LNCaP clone FGC (cell line): ENCODE measurements at regions not wholly inside any gene's neighbourhood (a gene's known extent, or its start where the extent isn't known, plus 50 kb on each side); places are given as distances from the start of the nearest gene placed in this dataset.

Experiments used
- DNase-seq: peaks from one replicate; pipeline ENCODE4 v3.0.0-alpha.2; 2011; ENCODE audit warnings: low read depth
- H3K4me3 ChIP-seq: 2 replicates; pipeline ENCODE4 v1.5.1; 2011; ENCODE audit warnings: mild to moderate bottlenecking, low read depth, low read length, control low read depth
- CTCF ChIP-seq: IDR thresholded peaks from 2 replicates; pipeline ENCODE4 v1.5.1; 2012; ENCODE audit warnings: mild to moderate bottlenecking; ENCODE audit not compliant: control insufficient read depth, insufficient read depth; ENCODE audit errors: extremely low read depth

- H3K4me3 ChIP-seq: no peak overlapping the region
- no peak for DNase-seq
- no peak for TF ChIP-seq CTCF
These were observed 118.7 kb upstream of the PUM3 start for GRCh38 chr9:2962471-2963172.

DNA sequence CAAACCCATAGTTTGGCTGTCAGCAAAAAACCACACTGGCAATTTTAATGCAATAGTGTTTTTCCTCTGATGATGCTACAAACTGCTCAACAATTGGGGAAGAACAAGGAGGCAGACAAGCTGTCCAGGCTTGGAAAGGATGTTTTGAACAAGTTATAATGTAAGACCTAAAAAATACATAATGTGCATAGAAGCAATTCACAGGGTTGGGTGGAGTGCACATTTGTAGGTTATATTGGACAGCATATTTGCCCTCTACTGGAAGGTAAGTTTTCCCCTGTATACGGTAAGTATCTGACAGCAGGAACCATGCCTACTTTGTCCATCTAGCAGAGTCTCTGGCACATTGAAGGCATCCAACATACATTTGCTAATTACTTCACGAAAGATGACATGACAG lies 114.3 kb upstream of the PUM3 start:
- DNase-seq: no peak
- TF ChIP-seq CTCF: 0 out of 2 replicates have a peak, but pooled peaks have one; percentile 7
- no peak overlapping the region for H3K4me3 ChIP-seq

DNA sequence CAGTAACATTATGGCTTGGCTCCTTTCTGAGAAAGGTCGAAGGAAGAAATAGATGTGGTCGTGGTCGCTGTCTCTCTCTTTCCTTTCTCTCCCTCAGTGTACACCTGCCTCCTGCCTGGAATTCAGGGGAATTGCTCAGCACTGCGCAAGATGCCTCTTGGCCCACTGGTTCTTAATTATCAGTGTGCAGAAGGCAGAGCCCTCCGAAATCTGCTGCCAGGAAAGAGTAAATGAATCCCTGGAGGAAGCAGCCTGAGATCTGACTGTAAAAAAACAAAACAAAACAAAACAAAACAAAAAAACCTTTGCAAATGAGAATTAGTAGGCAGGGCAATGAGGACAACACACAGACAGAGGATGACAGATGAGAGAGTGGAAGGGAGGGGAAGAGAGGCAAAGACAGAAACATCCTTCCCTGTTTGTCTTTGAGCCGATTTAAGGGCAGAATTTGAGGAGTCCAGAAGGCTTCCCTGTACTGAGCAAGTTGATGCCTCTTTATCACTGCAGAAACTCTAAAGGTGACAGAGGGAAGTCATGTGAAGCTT lies 113.8 kb upstream of the PUM3 start:
- no peak for DNase-seq
- no peak for TF ChIP-seq CTCF
- H3K4me3 ChIP-seq: no peak overlapping the region

DNA sequence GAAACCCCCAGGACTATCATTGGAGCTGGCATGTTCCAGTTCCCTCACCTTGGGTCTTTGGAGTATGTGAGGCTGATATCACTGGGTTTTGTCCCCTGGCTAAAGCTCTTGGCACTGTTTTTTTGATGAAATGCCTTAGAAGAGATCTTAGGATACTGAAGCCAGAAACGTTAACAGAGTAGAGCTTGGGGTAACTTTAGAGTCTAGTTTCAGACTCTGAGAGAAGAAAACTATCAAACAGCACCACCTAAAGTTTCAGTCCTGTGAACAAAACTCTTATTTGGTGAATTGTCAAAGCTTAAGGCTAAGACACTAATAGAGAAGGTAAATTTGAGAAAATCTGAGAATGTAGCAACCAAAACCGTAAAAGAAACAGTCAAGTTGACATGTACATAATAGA lies 111.7 kb upstream of the PUM3 start:
- no peak overlapping the region for H3K4me3 ChIP-seq
- DNase-seq: no peak
- no peak for TF ChIP-seq CTCF

GRCh38 chr9:2939368-2939767 lies 95.5 kb upstream of the PUM3 start:
- no peak for TF ChIP-seq CTCF
- no peak for DNase-seq
- H3K4me3 ChIP-seq: no peak overlapping the region

DNA sequence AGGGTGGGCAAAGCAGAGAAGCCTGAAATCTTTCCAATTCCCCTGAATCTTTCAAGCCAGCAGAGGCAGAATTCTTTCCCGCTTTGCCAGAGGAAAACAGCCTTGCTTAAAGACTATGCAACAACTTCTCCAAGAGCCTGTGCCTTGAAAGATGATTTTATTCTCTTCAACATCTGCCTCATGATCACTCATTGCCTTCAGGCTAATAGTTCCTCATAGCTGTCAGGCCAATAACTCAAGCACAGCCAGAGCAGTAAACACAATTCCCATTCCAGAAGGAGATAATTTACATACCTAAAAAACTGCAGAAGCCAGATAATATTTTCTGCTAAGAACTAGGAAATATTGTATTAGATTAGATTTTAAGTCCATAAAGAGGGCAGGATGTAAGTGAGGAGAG lies 92.3 kb upstream of the PUM3 start:
- no peak for TF ChIP-seq CTCF
- DNase-seq: no peak
- H3K4me3 ChIP-seq: no peak overlapping the region

DNA sequence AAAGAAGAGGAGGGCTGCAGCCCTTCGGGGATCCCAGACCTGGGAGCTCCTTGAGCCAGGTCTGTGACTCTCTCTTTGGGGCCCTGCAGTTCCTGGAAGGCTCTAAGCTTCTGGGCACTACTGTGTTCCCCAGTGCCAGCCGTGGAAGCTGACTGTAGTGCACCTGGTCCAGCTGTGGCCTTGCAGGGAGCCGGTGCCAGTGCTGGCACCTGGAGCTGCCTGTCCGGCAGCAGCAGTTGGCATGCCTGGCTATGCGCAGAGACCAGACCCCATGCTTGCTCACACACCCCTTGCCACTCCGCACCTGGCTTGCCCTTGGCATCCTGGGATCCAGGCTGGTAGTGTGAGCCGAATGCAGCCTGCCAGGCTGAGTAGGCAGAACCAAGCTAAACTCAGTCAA lies 91.0 kb upstream of the PUM3 start:
- no peak for DNase-seq
- TF ChIP-seq CTCF: no peak
- no peak overlapping the region for H3K4me3 ChIP-seq
